Caco-2 (cell line): ENCODE measurements at regions not wholly inside any gene's neighbourhood (a gene's known extent, or its start where the extent isn't known, plus 50 kb on each side); places are given as distances from the start of the nearest gene placed in this dataset.

Experiments used
- BruUV-seq: library from RNA; stranded (reverse); fragments of 400-500 nt; replicated peaks from 2 replicates; lab custom pipeline; 2021; lab: Mats Ljungman, UMichigan
- CTCF ChIA-PET: fragments of 300-600 bp; sonication (Branson Sonifier 250); formaldehyde crosslinking; loops from one replicate; lab custom pipeline; 2022; ENCODE audit warnings: antibody characterized with exemption; lab: Charles Lee
- POLR2A ChIA-PET: fragments of 300-600 bp; sonication (Branson Sonifier 250); formaldehyde crosslinking; loops from one replicate; lab custom pipeline; 2022; ENCODE audit warnings: antibody characterized with exemption; lab: Charles Lee
- DNase-seq, 2 experiments: peaks; one replicate each; pipeline versions ENCODE4 v3.0.0 to v3.0.0-alpha.2; 2020 to 2022
- H3K27me3 ChIP-seq: replicated peaks from 2 replicates; pipeline ENCODE4 v1.6.0; 2011; ENCODE audit warnings: low read length; ENCODE audit not compliant: control insufficient read depth, insufficient read depth
- H3K36me3 ChIP-seq: 2 replicates; pipeline ENCODE4 v1.5.1; 2011; ENCODE audit warnings: low read length; ENCODE audit not compliant: control insufficient read depth, insufficient read depth
- H3K4me1 ChIP-seq: fragments of 250-450 bp; sonication (Bioruptor Pico); 2 replicates; pipeline ENCODE4 v1.5.1; 2020; ENCODE audit warnings: mild to moderate bottlenecking
- H3K4me3 ChIP-seq: 2 replicates; pipeline ENCODE4 v1.5.1; 2011; ENCODE audit warnings: low read depth, mild to moderate bottlenecking, control low read depth, low read length
- H3K9me3 ChIP-seq: fragments of 250-450 bp; sonication (Bioruptor Pico); 2 replicates; pipeline ENCODE4 v1.5.1; 2020; ENCODE audit warnings: mild to moderate bottlenecking, moderate library complexity
- H3K27ac Mint-ChIP-seq: one replicate; pipeline ENCODE4 v1.8.0; 2022; ENCODE audit warnings: mixed read lengths; ENCODE audit not compliant: unreplicated experiment
- H3K27me3 Mint-ChIP-seq: one replicate; pipeline ENCODE4 v1.8.0; 2022; ENCODE audit warnings: mixed read lengths; ENCODE audit not compliant: insufficient read depth, unreplicated experiment
- H3K36me3 Mint-ChIP-seq: one replicate; pipeline ENCODE4 v1.8.0; 2022; ENCODE audit warnings: mild to moderate bottlenecking, mixed read lengths; ENCODE audit not compliant: insufficient read depth, unreplicated experiment
- H3K4me1 Mint-ChIP-seq: one replicate; pipeline ENCODE4 v1.8.0; 2022; ENCODE audit warnings: low read depth, mixed read lengths; ENCODE audit not compliant: unreplicated experiment
- H3K4me3 Mint-ChIP-seq: one replicate; pipeline ENCODE4 v1.8.0; 2022; ENCODE audit warnings: mild to moderate bottlenecking, moderate library complexity, mixed read lengths; ENCODE audit not compliant: unreplicated experiment
- H3K9me3 Mint-ChIP-seq: one replicate; pipeline ENCODE4 v1.8.0; 2022; ENCODE audit warnings: mixed read lengths; ENCODE audit not compliant: unreplicated experiment
- intact Hi-C: fragments of 100-400 bp; cut with micrococcal nuclease; formaldehyde crosslinking; loops from one replicate; pipeline ENCODE4 v1.10.0; 2022; ENCODE audit not compliant: unreplicated experiment
- TF ChIP-seq, protein P1 (sequence below), 2 experiments: fragments of 200-600 bp in 1 of 2; IDR thresholded peaks; 1 replicate in 1 of 2; 2 replicates in 1 of 2; pipeline versions ENCODE4 v1.5.1 to v1.8.0; 2011 to 2022; ENCODE audit warnings: antibody characterized with exemption in 1 of 2, control low read depth in 1 of 2, inconsistent platforms in 1 of 2, low read depth in 1 of 2, low read length in 1 of 2, mild to moderate bottlenecking in 1 of 2, moderate library complexity in 1 of 2; ENCODE audit not compliant: insufficient read depth in 1 of 2, severe bottlenecking in 1 of 2, unreplicated experiment in 1 of 2

DNA sequence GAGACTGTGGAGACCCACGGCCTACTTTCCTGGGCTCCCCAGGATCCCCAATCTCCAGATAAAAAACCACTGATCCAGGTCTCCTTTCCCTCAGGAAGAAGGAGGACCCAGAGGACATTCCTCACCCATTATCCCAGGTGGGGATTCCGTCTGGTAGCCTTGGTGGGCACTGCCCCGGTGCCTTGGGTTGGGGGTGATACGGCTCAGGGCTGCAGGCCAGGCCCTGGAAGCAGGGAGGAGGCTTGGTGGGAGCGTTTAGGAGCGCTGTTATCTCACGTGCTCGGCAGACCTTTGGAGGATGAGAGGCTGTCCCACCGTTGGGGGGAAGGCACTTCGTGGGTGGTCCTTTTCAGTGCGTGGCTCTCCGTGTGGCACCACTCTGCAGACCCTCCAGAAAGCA is 926.3 kb downstream of the BRD1 start:
- H3K27me3 Mint-ChIP-seq = peaks cover 8% of the 10 kb centered on the region

DNA sequence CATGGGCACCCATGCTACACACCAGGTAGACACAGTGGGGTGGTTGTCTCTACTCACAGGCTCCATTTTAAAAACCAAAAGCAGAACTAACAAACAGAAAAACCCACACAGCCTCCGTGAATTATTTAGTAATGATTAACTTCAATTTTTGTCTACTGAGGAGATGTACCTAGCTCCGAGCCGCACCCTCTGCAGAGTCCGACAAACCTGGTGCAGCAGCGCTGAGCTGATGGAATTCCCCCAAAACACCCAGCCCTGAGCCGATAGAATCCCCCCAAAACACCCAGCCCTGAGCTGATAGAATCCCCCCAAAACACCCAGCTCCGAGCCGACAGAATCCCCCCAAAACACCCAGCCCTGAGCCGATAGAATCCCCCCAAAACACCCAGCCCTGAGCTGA is 927.0 kb downstream of the BRD1 start:
- Mint-ChIP-seq H3K4me3 (no peak overlapping the region), H3K27me3 (peaks cover 8% of the 10 kb centered on the region), H3K9me3 (no peaks in the 10 kb centered on the region), H3K27ac (no peak overlapping the region), H3K36me3 (peaks cover 4% of the 10 kb centered on the region), H3K4me1 (no peaks in the 10 kb centered on the region)
- ChIA-PET CTCF (no interaction called here), POLR2A (no interaction called here)
- intact Hi-C loops = no loop called here
- TF ChIP-seq, protein P1, sequence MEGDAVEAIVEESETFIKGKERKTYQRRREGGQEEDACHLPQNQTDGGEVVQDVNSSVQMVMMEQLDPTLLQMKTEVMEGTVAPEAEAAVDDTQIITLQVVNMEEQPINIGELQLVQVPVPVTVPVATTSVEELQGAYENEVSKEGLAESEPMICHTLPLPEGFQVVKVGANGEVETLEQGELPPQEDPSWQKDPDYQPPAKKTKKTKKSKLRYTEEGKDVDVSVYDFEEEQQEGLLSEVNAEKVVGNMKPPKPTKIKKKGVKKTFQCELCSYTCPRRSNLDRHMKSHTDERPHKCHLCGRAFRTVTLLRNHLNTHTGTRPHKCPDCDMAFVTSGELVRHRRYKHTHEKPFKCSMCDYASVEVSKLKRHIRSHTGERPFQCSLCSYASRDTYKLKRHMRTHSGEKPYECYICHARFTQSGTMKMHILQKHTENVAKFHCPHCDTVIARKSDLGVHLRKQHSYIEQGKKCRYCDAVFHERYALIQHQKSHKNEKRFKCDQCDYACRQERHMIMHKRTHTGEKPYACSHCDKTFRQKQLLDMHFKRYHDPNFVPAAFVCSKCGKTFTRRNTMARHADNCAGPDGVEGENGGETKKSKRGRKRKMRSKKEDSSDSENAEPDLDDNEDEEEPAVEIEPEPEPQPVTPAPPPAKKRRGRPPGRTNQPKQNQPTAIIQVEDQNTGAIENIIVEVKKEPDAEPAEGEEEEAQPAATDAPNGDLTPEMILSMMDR (IDR thresholded peaks at IDR 0.05; ENCODE audit: insufficient read depth in 1 of 2, low read depth in 1 of 2, low read length in 1 of 2, severe bottlenecking in 1 of 2, unreplicated experiment in 1 of 2) = no peak
- Histone ChIP-seq H3K27me3 (no peaks in the 10 kb centered on the region), H3K4me1 (no peaks in the 10 kb centered on the region), H3K36me3 (no peaks in the 10 kb centered on the region), H3K9me3 (no peaks in the 10 kb centered on the region), H3K4me3 (no peak overlapping the region)
- no peak for DNase-seq
- BruUV-seq = no TSS peak

More for the DNA sequence above, 926.3 kb downstream of the BRD1 start:
- Histone ChIP-seq H3K4me3 (no peak overlapping the region), H3K9me3 (no peaks in the 10 kb centered on the region), H3K27me3 (no peaks in the 10 kb centered on the region), H3K4me1 (no peaks in the 10 kb centered on the region), H3K36me3 (no peaks in the 10 kb centered on the region)
- no peaks in the 10 kb centered on the region for H3K9me3 Mint-ChIP-seq
- ChIA-PET POLR2A (no interaction called here), CTCF (no interaction called here)
- TF ChIP-seq, protein P1 (IDR thresholded peaks at IDR 0.05; ENCODE audit: insufficient read depth in 1 of 2, low read depth in 1 of 2, low read length in 1 of 2, severe bottlenecking in 1 of 2, unreplicated experiment in 1 of 2) = no peak
- no peak overlapping the region for H3K4me3 Mint-ChIP-seq
- H3K36me3 Mint-ChIP-seq = peaks cover 4% of the 10 kb centered on the region
- intact Hi-C loops = no loop called here
- DNase-seq = no peak
- H3K27ac Mint-ChIP-seq = no peak overlapping the region
- no TSS peak for BruUV-seq
- H3K4me1 Mint-ChIP-seq = no peaks in the 10 kb centered on the region

DNA sequence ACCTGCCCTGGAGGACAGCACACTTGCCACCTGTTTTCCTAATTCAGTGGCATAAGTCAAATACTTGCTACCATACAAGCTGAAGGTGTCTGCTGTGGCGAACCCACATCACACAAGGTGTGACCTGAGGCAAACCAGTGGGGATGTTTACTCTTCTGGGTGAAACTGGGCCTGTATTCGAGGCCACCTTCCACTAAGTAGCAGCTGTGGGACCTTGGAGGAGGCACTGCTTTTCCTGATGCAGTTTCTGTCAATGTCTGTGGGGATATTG is 927.4 kb downstream of the BRD1 start:
- no peaks in the 10 kb centered on the region for H3K4me1 ChIP-seq
- Mint-ChIP-seq H3K27me3 (peaks cover 11% of the 10 kb centered on the region), H3K4me1 (no peaks in the 10 kb centered on the region), H3K4me3 (no peak overlapping the region), H3K36me3 (peaks cover 4% of the 10 kb centered on the region), H3K9me3 (no peaks in the 10 kb centered on the region), H3K27ac (no peak overlapping the region)
- no peak overlapping the region for H3K4me3 ChIP-seq
- TF ChIP-seq, protein P1 (IDR thresholded peaks at IDR 0.05; ENCODE audit: insufficient read depth in 1 of 2, low read depth in 1 of 2, low read length in 1 of 2, severe bottlenecking in 1 of 2, unreplicated experiment in 1 of 2) = no peak
- DNase-seq = no peak
- H3K27me3 ChIP-seq = no peaks in the 10 kb centered on the region
- no peaks in the 10 kb centered on the region for H3K36me3 ChIP-seq
- intact Hi-C loops = no loop called here
- ChIA-PET POLR2A (no interaction called here), CTCF (no interaction called here)
- H3K9me3 ChIP-seq = no peaks in the 10 kb centered on the region
- no TSS peak for BruUV-seq
